MM.1S (cell line): ENCODE measurements at regions not wholly inside any gene's neighbourhood (a gene's known extent, or its start where the extent isn't known, plus 50 kb on each side); places are given as distances from the start of the nearest gene placed in this dataset.

Experiments used
- EZH2 ChIP-seq: fragments of 300-600 bp; sonication (generic); optimal IDR thresholded peaks from 2 replicates; pipeline ENCODE3; 2017; ENCODE audit warnings: low read depth, mild to moderate bottlenecking, antibody characterized with exemption, low read length, mixed read lengths
- EZH2phosphoT487 ChIP-seq: fragments of 300-600 bp; sonication (generic); IDR thresholded peaks from 2 replicates; pipeline ENCODE4 v1.6.1; 2018; ENCODE audit warnings: antibody characterized with exemption, low read length
- TF ChIP-seq, protein P1 (sequence below): fragments of 300-600 bp; sonication (generic); IDR thresholded peaks from 2 replicates; pipeline ENCODE4 v1.5.1; 2016; ENCODE audit warnings: antibody characterized with exemption, low read length, mixed read lengths

DNA sequence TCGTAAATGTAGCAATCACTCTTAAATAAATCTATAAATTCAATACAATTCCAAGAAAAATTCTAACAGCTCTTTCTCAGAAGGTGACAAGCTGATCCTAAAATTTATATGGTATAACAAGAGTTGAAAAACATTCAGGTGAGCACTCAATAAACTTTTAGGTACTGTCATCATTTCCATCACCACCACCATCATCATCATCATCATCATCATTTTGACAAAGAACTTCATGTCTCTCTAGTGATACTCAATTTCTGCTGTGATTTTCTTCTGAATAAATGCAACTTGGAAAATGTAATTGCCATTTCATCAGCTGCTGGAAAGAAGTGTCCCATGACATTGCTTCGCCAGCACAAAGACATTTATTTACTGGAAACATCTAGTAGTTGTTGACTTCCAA is 222.9 kb upstream of the IRX5 start:
- TF ChIP-seq, protein P1, sequence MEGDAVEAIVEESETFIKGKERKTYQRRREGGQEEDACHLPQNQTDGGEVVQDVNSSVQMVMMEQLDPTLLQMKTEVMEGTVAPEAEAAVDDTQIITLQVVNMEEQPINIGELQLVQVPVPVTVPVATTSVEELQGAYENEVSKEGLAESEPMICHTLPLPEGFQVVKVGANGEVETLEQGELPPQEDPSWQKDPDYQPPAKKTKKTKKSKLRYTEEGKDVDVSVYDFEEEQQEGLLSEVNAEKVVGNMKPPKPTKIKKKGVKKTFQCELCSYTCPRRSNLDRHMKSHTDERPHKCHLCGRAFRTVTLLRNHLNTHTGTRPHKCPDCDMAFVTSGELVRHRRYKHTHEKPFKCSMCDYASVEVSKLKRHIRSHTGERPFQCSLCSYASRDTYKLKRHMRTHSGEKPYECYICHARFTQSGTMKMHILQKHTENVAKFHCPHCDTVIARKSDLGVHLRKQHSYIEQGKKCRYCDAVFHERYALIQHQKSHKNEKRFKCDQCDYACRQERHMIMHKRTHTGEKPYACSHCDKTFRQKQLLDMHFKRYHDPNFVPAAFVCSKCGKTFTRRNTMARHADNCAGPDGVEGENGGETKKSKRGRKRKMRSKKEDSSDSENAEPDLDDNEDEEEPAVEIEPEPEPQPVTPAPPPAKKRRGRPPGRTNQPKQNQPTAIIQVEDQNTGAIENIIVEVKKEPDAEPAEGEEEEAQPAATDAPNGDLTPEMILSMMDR: no peak
- TF ChIP-seq EZH2 (no peak), EZH2phosphoT487 (no peak)
